GM19351 (cell line): ENCODE measurements at regions not wholly inside any gene's neighbourhood (a gene's known extent, or its start where the extent isn't known, plus 50 kb on each side); places are given as distances from the start of the nearest gene placed in this dataset.
"Not testable (repeated sequence)": the region's sequence is repeated elsewhere in the genome, so short reads cannot be mapped to it uniquely, and the experiment has no call there.

Experiments used
- ATAC-seq: cut with Tn5 transposase; IDR thresholded peaks from one replicate; pipeline ENCODE4 v1.9.1; 2021; ENCODE audit warnings: mild to moderate bottlenecking, moderate library complexity; ENCODE audit not compliant: unreplicated experiment

DNA sequence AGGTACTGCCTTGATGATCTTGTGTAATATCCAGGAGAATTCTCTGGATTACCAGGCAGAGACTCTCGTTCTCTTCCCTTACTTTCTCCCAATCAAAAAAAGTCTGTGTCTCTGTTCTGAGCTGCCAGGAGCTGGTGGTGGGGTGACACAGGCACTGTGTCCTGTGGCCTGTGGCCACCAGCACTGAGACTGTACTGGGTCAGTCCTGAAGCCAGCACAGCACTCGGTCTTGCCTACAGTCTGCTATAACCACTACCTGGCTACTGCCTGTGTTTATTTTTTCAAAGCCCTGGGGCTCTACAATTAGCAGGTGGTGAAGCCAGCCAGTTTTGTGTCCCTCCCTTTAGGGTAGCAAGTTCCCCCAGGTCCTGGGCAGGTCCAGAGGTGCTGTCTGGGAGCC, 331.1 kb upstream of the MAGEB18 start:
- ATAC-seq = no peak

DNA sequence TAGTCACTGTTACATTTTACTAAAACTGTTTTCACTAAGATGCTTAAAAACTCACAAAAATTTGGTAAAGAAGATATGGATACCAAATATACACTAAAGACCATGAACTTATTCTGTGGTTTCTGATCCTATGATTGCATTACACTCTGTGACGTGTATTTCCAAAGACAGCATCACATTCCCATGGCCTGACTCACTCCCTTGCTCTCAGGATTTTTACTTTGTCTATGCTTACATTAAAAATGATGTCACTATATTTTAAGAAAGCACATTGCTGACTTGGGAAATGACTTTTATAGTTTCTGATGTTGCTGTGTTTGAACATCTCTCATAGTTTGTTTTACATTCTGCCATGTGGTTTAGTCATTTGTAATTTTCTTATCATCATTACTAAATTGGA, 327.9 kb upstream of the MAGEB18 start:
- ATAC-seq = no peak

DNA sequence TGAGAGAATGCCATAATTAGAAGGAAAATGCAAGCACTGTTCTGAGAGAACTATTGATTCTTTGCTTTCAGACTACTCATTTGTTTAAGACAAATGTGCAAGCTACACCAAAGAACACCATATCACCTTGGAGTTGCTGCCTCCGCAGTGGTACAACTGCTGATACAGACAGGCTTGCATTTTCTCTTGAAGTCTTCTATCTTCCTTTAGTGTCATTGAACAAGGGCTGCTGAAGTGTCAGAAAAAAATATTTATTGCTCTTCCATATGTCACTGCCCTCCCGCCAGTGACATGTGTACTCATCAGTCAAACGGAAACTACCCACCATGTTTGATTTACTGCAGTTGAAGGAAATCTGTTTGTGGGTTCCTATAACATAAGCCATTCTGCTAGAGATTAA, 318.3 kb upstream of the MAGEB18 start:
- ATAC-seq = no peak

DNA sequence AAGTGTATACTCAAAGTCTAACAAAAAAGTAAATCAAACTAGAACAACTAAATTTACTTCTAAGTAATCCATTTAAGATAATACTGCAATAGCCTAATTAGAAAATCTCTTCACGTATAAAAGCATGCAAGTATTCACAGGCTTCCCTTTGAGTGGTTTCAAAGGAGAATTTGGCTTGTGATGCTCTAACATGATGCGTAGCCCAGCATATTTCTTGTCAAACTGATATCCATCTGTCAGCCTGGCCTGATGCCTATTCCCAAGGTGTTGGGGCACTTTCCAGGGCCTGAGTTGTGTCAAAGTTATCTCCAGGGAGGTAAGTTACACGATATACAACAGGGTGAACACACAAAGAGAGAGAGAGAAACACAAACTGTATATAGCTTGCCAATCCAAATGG, 287.0 kb upstream of the MAGEB18 start:
- no peak for ATAC-seq

DNA sequence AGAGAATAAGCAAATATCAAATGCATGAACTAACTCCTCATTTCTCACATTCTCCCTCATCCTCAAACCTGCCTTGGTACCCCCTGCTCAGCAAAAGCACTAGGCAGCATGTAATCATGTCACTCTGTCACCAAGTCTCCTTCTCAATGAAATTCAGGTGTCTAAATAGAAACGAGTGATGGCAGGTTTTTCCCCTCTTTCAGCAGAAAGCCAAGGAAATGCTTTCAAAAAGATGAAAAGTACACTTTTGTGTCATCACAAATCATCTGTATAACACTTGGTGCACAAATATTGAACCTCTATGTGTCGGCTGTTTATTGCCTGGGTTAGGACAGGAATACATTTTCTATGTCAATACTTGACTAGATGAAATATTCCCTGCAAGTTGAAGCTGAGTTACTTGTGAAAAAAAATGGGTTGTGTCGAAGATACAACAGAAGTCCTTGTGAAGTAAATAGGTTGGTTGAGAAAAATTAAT, 285.1 kb upstream of the MAGEB18 start:
- no peak for ATAC-seq

DNA sequence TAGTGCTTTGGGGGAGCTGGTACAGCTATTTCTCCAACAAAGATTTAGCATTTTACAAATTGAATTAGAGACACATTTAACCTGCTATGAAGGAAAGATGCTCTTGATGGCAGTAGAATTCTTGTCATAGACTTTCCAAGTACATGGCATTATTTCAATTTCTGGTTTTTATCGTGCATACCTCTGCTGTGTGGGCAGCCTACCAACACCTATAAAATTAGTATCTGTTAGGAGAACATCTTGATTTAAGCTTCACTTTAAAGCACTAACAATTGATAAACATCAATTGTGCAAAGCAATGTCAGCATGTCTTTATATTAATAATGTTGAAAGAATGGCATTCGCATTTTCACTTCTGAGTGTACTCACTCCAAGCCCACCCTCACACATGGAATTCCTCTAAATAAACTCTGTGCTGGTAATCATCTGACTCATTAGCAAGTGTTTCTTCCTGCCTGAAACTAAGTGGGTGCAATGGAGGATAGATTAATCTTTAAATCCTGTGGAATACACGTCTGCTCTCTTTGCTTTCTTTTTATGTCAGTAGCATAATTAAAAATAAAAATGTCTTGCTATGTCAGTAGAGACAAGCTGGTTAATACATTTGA, 279.8 kb upstream of the MAGEB18 start:
- no peak for ATAC-seq

DNA sequence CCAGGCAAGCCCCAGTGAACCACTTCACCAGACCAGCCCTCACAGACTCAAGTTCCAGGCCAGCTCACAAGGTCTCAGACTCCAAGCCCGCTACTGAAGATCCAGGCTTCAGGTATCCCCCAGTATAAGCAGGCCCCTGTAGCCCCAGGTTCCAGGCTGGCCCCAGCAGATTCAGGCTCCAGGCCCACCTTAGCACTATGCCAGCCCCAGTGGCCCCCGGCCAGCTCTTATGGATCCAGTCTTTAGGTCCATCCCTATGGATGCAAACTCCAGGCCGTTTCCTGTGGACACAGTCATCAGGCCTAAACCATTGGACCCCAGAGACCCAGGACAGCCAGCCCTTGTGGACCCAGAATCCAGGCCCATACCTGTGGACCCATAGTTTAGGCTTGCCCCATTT, 277.8 kb upstream of the MAGEB18 start:
- no peak for ATAC-seq

DNA sequence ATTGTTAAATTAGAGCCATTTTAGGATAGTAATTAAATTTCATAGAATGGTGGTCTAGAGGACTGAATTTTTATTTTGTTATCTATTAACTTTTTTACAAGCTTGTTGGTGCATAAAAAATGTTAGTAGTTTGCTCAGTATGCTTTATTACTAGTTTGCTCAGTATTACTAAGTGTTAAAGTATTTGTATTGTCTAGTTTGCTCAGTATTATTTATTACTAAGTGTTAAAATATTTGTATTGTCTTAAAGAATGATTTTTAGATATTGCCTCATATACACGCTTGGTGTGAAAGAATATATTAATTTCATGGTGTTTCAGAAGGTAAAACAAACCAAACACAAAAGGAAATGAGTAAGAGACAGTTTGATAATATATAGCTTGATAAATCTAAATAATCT, 268.4 kb upstream of the MAGEB18 start:
- ATAC-seq = no peak

DNA sequence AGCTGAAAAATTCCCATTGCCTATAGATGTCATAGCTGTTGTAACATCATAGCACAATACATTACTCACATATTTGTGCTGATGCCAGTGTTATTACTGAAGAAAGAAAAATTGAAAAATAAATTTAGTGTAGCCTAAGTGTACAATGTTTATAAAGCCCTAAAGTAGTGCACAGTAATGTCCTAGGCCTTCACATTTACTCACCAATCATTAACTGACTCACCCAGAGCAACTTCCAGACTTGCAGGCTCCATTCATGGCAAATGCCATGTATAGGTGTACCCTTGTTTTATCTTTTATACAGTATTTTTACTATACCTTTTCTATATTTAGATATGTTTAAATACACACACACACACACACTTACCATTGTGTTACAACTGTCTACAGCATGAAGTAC, 265.4 kb upstream of the MAGEB18 start:
- ATAC-seq = no peak

DNA sequence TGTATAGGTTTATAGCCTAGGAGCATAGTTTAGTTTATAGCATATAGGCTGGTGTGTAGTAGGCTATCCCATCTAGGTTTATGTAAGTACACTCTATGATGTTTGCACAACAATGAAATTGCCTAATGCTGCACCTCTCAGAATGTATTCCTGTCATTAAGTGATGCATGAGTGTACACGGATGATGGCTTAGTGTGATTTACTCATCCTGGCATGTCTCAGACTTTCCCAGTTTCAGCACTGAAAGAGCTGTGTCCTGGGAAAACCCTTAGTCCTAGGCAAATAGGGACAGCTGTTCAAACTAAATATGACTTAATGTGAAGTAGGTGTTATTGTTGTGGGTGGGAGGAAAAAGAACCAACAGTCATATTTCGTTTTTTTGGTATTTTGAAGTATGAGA, 264.9 kb upstream of the MAGEB18 start:
- ATAC-seq = no peak

DNA sequence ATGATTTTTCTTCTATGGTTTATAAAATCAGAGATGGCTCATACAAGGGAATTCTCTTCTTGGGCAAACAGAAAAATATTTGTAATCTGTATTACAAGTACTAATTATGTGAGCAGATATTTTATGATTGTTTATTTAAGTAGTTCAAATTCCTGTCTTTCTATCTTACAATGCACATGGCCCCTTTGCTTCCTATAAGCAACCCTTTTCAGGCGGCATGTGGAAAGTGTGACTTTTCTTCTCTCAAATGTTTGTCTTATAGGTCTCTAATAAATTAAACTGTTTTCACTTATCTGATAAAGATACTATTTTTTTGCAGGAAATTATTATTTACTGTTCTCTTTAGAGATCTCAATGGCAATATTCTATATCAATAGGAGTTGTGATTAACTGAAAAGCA, 259.3 kb upstream of the MAGEB18 start:
- no peak for ATAC-seq

DNA sequence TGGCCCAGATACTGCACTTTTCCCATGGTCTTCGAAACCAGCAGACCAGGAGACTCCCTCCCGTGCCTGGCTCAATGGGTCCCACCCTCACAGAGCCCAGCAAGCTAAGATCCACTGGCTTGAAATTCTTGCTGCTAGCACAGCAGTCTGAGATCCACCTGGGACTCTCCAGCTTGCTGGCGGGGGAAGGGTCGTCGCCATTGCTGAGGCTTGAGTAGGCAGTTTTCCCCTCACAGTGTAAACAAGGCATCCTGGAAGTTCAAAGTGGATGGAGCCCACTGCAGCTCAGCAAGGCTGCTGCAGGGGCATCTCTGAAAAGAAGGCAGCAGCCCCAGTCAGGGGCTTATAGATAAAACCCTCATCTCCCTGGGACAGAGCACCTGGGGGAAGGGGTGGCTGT, 255.6 kb upstream of the MAGEB18 start:
- not testable (repeated sequence) for ATAC-seq

DNA sequence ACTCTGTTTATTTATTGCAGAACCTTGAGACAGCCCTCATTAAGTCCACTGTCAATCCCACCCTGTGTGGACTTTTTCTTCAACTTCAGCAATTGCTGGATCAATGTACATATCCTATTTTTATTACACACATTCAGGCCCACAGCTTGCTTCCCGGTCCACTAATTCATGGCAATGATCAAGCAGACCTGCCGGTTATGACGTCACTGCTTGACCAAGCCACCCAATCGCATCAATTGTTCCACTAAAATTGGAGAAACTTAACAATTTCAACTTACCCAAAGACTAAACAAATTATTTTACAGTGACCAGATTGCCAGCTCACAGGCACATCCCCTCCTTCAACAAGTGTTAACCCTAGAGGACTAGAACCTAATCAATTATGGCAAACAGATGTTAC, 240.4 kb upstream of the MAGEB18 start:
- no peak for ATAC-seq

DNA sequence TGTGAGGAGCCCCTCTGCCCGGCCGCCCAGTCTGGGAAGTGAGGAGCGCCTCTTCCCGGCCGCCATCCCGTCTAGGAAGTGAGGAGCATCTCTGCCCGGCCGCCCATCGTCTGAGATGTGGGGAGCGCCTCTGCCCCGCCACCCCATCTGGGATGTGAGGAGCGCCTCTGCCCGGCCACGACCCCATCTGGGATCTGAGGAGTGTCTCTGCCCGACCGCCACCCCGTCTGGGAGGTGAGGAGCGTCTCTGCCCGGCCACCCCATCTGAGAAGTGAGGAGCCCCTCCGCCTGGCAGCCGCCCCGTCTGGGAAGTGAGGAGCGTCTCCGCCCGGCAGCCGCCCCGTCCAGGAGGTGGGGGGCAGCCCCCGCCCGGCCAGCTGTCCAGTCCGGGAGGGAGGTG, 232.4 kb upstream of the MAGEB18 start:
- ATAC-seq = not testable (repeated sequence)

DNA sequence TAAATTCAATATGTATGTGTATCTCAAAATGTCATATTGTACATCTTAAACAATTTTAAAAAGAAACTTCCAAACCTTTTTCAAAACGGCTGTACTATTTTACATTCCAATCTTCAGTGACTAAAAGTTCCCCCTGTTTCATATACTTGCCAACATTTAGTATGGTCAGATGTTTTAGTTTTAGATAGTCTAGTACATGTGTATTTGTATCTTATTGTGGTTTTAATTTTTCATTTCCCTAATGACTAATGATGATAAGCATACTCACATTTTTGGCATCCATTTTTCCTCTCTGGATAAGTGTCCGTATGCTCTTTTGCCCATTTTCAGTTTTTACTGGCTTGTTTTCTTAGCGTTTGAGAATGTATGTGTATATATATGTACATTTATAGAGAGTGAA, 212.2 kb upstream of the MAGEB18 start:
- no peak for ATAC-seq

DNA sequence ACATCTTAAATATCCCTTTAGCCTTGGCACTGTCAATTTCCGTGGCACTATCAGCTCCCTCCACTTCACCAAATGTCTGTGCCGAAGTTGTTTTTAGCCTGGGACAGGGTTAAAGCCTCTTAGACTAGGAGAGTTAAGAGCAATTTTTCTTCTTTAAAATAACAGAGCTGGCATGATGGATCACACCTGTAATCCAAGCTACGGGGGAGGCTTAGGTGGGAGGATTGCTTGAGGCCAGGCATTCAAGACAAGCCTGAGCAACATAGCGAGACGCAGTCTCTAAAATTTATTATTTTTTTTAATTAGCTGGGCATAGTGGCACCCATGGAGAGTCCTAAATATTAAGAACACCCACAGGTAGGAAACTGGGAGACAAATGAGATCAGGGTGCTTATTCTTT, 209.8 kb upstream of the MAGEB18 start:
- ATAC-seq = no peak

DNA sequence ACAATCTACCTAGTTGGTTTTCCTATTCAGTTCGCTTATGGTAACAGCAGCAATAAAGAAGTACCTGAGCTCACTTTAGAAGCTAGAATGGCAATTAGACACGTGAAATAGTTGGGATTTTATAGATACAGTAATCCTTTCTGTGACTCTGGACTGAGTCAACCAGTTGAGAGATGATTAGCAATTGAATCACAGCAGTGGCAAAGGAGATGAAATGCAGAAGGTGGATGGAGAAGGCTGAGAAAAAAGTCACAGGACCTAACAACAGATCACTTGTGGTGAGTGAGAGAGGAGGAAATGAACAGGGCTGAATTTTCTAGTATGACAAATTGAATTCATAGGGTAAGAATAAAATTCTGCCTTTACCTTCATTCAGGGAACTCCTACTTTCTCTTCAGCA, 197.1 kb upstream of the MAGEB18 start:
- ATAC-seq = no peak

DNA sequence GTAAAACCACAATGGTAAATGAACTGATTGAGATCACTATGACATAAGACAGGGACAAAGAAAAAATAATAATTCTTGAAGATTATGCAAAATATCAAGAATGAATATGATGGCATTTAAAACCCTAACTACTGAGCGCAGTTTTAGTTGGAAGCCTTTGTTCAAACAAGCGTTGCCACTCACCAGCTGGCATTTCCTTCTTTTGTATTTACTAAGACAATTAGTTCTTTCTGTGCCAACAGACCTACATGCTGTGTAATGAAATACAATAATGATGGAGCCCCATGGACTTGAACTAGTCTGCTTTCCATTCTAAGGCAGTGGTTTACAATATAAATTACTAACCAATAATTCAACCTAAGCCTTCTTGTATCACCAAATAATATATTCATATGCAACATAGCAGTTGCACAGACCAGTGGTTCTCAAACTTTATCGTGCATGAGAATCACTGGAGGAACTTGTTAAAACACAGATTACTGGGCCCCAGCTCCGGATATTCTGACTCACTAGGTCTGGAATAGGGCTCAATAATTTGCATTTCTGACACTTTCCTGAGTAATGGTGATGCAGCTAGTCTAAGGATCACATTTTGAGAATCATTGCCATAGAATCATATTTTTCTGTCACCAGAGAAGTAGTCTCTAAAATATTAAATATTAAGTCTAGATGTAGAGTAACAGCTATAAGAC, 196.4 kb upstream of the MAGEB18 start:
- no peak for ATAC-seq

DNA sequence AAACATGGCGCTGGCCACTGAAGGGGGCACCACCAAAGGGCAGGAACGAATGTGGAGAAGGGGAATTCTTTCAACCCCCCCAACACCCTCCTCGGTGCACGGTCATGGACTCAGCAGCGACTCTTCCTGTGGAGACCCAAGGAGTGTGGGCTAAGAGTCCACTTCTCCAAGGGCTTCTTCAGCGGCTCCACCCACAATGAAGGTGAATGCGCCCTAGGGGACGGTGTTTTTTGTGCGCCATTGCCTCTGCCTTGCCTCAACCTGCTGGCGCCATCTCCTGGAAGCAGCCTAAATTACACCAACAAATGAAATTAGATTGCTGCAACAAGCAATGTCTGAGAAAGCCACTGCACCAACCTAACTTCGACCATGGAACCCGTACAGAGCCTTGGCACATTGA, 169.2 kb upstream of the MAGEB18 start:
- ATAC-seq = no peak

DNA sequence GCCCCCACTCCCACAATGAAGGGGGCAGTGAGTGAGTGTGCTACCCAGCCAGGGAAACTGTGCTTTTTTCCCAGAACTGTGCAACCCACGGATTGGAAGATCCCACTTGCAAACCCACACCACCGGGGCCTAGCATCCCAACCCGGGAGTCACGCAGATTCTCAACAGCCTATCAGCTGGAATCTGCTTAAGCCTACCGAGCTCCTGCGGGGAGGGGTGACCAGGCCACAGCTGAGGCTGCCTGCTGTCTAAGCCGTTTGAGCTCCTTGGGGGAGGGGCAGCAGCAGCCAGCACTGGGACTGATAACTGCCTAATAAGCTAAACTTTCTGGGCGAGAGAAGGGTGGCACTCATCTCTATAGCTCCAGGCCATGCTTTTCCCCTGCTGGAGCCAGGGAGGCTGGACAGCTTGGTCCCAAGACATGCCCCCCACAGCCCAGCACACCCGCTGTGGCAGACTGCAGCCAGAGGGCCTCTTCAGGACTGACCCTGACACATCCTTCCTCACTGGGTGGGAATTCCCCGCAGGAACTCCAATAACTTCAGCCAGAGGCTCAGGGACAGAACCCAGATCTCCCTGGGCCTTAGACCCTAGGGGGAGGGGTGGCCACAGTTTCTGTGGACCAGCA, 161.3 kb upstream of the MAGEB18 start:
- ATAC-seq = no peak

DNA sequence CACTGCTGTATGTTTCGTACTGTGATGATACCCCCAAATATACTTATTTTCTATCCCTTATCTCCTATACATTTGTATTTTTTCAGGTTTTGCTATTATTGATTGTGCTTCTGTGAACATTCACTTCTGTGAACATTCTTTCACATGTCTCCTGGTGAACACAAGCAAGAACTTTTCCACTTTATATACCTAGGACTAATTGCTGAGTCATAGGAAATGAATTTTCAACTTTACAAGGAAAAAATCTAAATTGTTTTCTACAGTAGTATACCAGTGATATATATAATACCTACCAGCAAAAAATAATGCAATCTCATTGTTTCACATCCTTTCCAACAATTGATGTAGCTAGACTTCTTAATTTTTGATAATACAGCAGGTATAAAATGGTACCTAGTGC, 139.5 kb upstream of the MAGEB18 start:
- ATAC-seq = no peak

DNA sequence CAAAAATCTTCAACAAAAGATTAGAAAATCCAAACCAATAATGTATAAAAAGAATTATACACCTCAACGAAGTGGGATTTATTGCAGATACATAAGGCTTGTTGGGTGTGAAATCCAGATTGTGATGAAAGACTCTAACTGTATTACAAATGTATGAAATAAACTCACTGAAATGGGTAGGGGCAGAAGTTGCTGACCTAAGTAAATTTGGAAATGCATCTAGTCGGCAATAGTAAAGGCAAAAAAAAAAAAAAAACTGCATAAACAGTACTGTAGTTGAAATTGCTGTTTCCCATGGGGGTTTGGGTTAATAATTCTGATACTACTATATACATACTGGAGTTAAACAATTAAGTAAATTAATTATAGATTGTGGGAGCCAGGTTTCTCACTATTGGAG, 130.7 kb upstream of the MAGEB18 start:
- no peak for ATAC-seq
